ENCODE measurements at regions not wholly inside any gene's neighbourhood (a gene's known extent, or its start where the extent isn't known, plus 50 kb on each side); places are given as distances from the start of the nearest gene placed in this dataset.

DNA sequence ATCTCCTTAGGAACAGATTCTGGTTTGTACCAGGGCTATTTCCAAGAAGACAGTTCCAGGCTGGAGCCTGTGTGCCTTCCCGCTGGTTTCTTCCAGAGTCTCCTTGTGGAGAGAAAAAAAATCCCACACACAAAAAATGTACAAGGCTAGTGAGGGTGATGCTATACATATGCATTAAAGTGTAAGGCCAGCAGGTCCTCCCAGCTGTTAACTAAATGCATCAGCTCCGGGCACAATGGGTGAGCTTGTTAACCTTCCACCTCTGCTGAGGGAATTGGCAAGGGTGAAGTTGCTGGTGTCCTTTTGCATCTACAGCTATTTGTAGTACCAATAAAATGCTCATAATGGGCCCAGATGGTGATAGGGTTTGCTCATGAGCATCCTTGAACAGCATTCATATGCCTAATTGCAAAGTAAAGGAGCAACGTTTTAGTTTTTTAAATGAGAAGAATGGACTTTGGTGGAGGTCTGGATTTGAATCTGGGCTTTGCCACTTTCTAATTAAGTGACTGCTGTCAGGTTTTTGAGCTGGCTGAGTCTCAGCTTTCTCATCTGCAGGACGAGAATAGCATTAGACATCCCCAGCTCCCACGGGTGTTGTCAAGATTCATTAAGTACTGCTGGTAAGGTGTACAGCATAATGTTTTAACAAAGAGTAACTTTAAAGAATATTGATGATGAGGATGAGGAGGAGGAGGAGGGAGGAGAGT, 361.8 kb downstream of the QKI start:
- Histone ChIP-seq H3K4me1 (no peaks in the 10 kb centered on the region), H3K36me3 (ENCODE audit: control insufficient read depth, insufficient read depth, low read length) (no peaks in the 10 kb centered on the region), H3K27me3 (replicated peaks; ENCODE audit: control insufficient read depth, insufficient read depth, low read length) (0 out of 2 replicates have a peak, but pooled peaks cover 2% of the 10 kb centered on the region), H3K4me3 (ENCODE audit: low read depth, low read length) (no peak overlapping the region), H3K9me3 (no peaks in the 10 kb centered on the region)
- BruUV-seq (replicated peaks), result no TSS peak
- peaks cover 12% of the 10 kb centered on the region for H3K27me3 Mint-ChIP-seq (ENCODE audit: insufficient read depth, unreplicated experiment)
- CTCF ChIA-PET, result no interaction called here
- no peak for DNase-seq
- POLR2A ChIA-PET, result no interaction called here
- intact Hi-C loops (cut with micrococcal nuclease; ENCODE audit: unreplicated experiment), result no loop called here
- no peak overlapping the region for H3K27ac Mint-ChIP-seq (ENCODE audit: unreplicated experiment)
- H3K4me3 Mint-ChIP-seq (ENCODE audit: unreplicated experiment), result no peak overlapping the region
- no peaks in the 10 kb centered on the region for H3K36me3 Mint-ChIP-seq (ENCODE audit: insufficient read depth, unreplicated experiment)
- H3K4me1 Mint-ChIP-seq (ENCODE audit: low read depth, unreplicated experiment), result no peaks in the 10 kb centered on the region
- no peaks in the 10 kb centered on the region for H3K9me3 Mint-ChIP-seq (ENCODE audit: unreplicated experiment)
- TF ChIP-seq, protein P1, sequence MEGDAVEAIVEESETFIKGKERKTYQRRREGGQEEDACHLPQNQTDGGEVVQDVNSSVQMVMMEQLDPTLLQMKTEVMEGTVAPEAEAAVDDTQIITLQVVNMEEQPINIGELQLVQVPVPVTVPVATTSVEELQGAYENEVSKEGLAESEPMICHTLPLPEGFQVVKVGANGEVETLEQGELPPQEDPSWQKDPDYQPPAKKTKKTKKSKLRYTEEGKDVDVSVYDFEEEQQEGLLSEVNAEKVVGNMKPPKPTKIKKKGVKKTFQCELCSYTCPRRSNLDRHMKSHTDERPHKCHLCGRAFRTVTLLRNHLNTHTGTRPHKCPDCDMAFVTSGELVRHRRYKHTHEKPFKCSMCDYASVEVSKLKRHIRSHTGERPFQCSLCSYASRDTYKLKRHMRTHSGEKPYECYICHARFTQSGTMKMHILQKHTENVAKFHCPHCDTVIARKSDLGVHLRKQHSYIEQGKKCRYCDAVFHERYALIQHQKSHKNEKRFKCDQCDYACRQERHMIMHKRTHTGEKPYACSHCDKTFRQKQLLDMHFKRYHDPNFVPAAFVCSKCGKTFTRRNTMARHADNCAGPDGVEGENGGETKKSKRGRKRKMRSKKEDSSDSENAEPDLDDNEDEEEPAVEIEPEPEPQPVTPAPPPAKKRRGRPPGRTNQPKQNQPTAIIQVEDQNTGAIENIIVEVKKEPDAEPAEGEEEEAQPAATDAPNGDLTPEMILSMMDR (IDR thresholded peaks at IDR 0.05; ENCODE audit: insufficient read depth in 1 of 2, low read depth in 1 of 2, low read length in 1 of 2, severe bottlenecking in 1 of 2, unreplicated experiment in 1 of 2), result no peak

DNA sequence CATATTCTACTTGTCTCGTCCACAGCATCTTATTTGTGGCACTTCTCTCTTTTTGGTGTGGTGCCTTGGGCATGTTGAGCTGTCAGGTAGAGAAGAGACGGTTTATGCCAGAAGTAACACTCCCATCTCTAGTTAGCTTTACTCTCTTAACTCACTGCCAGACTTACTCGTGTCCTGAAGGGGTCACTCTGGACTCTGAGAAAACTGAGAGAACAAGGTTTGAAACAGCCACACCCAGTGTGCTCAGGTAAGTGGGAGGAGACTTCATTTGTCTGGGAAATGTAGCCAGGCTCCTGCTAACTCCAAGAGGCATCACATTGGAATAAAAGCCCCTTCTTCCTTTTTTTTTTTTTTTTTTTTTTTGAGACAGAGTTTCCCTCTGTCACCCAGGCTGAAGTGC, 360.8 kb downstream of the QKI start:
- TF ChIP-seq, protein P1 (IDR thresholded peaks at IDR 0.05; ENCODE audit: insufficient read depth in 1 of 2, low read depth in 1 of 2, low read length in 1 of 2, severe bottlenecking in 1 of 2, unreplicated experiment in 1 of 2), result no peak
- no peaks in the 10 kb centered on the region for H3K9me3 Mint-ChIP-seq (ENCODE audit: unreplicated experiment)
- DNase-seq, result no peak
- POLR2A ChIA-PET, result no interaction called here
- BruUV-seq (replicated peaks), result no TSS peak
- peaks cover 9% of the 10 kb centered on the region for H3K27me3 Mint-ChIP-seq (ENCODE audit: insufficient read depth, unreplicated experiment)
- H3K27ac Mint-ChIP-seq (ENCODE audit: unreplicated experiment), result no peak overlapping the region
- Histone ChIP-seq H3K4me1 (no peaks in the 10 kb centered on the region), H3K27me3 (replicated peaks; ENCODE audit: control insufficient read depth, insufficient read depth, low read length) (0 out of 2 replicates have a peak, but pooled peaks cover 2% of the 10 kb centered on the region), H3K4me3 (ENCODE audit: low read depth, low read length) (no peak overlapping the region), H3K36me3 (ENCODE audit: control insufficient read depth, insufficient read depth, low read length) (no peaks in the 10 kb centered on the region), H3K9me3 (no peaks in the 10 kb centered on the region)
- CTCF ChIA-PET, result no interaction called here
- intact Hi-C loops (cut with micrococcal nuclease; ENCODE audit: unreplicated experiment), result no loop called here
- no peak overlapping the region for H3K4me3 Mint-ChIP-seq (ENCODE audit: unreplicated experiment)
- no peaks in the 10 kb centered on the region for H3K4me1 Mint-ChIP-seq (ENCODE audit: low read depth, unreplicated experiment)
- no peaks in the 10 kb centered on the region for H3K36me3 Mint-ChIP-seq (ENCODE audit: insufficient read depth, unreplicated experiment)

DNA sequence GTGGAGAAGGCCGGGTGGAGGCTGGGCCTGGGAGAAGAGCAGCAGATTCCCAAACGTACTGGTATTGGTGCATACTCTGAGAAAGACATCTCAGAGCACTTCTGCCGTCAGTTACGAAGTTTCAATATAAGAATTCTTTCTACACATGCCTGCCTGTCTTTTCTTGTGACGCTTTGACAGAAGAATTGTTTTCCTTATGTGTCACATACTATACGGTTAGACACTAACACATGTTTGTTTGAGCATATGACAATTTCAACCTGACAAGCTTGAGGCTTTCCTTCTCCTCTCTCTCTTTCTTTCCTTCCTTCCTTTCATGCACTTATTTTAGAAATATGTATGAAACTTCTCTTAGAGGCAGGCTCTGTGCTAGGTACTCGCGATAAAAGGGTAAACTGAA, 360.0 kb downstream of the QKI start:
- Mint-ChIP-seq H3K4me1 (ENCODE audit: low read depth, unreplicated experiment) (no peaks in the 10 kb centered on the region), H3K27me3 (ENCODE audit: insufficient read depth, unreplicated experiment) (peaks cover 9% of the 10 kb centered on the region), H3K4me3 (ENCODE audit: unreplicated experiment) (no peak overlapping the region), H3K27ac (ENCODE audit: unreplicated experiment) (no peak overlapping the region), H3K9me3 (ENCODE audit: unreplicated experiment) (no peaks in the 10 kb centered on the region), H3K36me3 (ENCODE audit: insufficient read depth, unreplicated experiment) (no peaks in the 10 kb centered on the region)
- ChIA-PET POLR2A (no interaction called here), CTCF (no interaction called here)
- H3K4me3 ChIP-seq (ENCODE audit: low read depth, low read length), result no peak overlapping the region
- H3K4me1 ChIP-seq, result no peaks in the 10 kb centered on the region
- intact Hi-C loops (cut with micrococcal nuclease; ENCODE audit: unreplicated experiment), result no loop called here
- DNase-seq, result no peak
- no peaks in the 10 kb centered on the region for H3K9me3 ChIP-seq
- 0 out of 2 replicates have a peak, but pooled peaks cover 2% of the 10 kb centered on the region for H3K27me3 ChIP-seq (replicated peaks; ENCODE audit: control insufficient read depth, insufficient read depth, low read length)
- BruUV-seq (replicated peaks), result no TSS peak
- H3K36me3 ChIP-seq (ENCODE audit: control insufficient read depth, insufficient read depth, low read length), result no peaks in the 10 kb centered on the region
- TF ChIP-seq, protein P1 (IDR thresholded peaks at IDR 0.05; ENCODE audit: insufficient read depth in 1 of 2, low read depth in 1 of 2, low read length in 1 of 2, severe bottlenecking in 1 of 2, unreplicated experiment in 1 of 2), result no peak

Measured in Caco-2 (cell line).